ENCODE measurements at regions not wholly inside any gene's neighbourhood (a gene's known extent, or its start where the extent isn't known, plus 50 kb on each side); places are given as distances from the start of the nearest gene placed in this dataset.

GRCh38 chr2:217329023-217329431 lies 469.2 kb upstream of the TNP1 start:
- peaks cover 0 to 7% of the 10 kb centered on the region in 2 donors for H3K4me1 ChIP-seq

GRCh38 chr2:217328622-217328978 lies 468.7 kb upstream of the TNP1 start:
- H3K4me3 ChIP-seq, result no peak overlapping the region
- H3K27me3 ChIP-seq, result no peaks in the 10 kb centered on the region
- peaks cover 0 to 7% of the 10 kb centered on the region in 2 donors for H3K4me1 ChIP-seq
- no peaks in the 10 kb centered on the region for H3K36me3 ChIP-seq
- H3K27ac ChIP-seq, result no peak overlapping the region
- H3K9me3 ChIP-seq, result no peaks in the 10 kb centered on the region
- DNase-seq (ENCODE audit: low spot score in 2 of 2), result no peak
- TF ChIP-seq CTCF (IDR thresholded peaks at IDR 0.05) (no peak), POLR2A (IDR thresholded peaks at IDR 0.05) (no peak)
- intact Hi-C loops (cut with DNase I; ENCODE audit: low total_unique reads), result no loop called here

More at GRCh38 chr2:217329023-217329431, 469.2 kb upstream of the TNP1 start:
- Histone ChIP-seq H3K4me3 (no peak overlapping the region), H3K9me3 (no peaks in the 10 kb centered on the region), H3K27ac (no peak overlapping the region), H3K36me3 (no peaks in the 10 kb centered on the region), H3K27me3 (no peaks in the 10 kb centered on the region)
- intact Hi-C loops (cut with DNase I; ENCODE audit: low total_unique reads), result no loop called here
- DNase-seq (ENCODE audit: low spot score in 2 of 2), result no peak
- TF ChIP-seq POLR2A (IDR thresholded peaks at IDR 0.05) (no peak), CTCF (IDR thresholded peaks at IDR 0.05) (no peak), POLR2AphosphoS5 (IDR thresholded peaks at IDR 0.05) (no peak)

- Histone ChIP-seq H3K27ac (no peak overlapping the region), H3K9me3 (no peaks in the 10 kb centered on the region), H3K27me3 (no peaks in the 10 kb centered on the region), H3K4me1 (peaks cover 0 to 7% of the 10 kb centered on the region in 2 donors), H3K36me3 (no peaks in the 10 kb centered on the region), H3K4me3 (no peak overlapping the region)
- no peak for DNase-seq (ENCODE audit: low spot score in 2 of 2)
- no peak for TF ChIP-seq CTCF (IDR thresholded peaks at IDR 0.05)
- intact Hi-C loops (cut with DNase I; ENCODE audit: low total_unique reads), result no loop called here
These were observed 468.2 kb upstream of the TNP1 start for GRCh38 chr2:217327953-217328621.

GRCh38 chr2:217326238-217327022 lies 466.6 kb upstream of the TNP1 start:
- intact Hi-C loops (cut with DNase I; ENCODE audit: low total_unique reads), result no loop called here
- Histone ChIP-seq H3K27me3 (no peaks in the 10 kb centered on the region), H3K4me3 (no peak overlapping the region), H3K9me3 (no peaks in the 10 kb centered on the region), H3K27ac (peak overlapping the region; percentile 73 to 75), H3K36me3 (no peaks in the 10 kb centered on the region), H3K4me1 (peaks cover 0 to 7% of the 10 kb centered on the region in 2 donors)
- TF ChIP-seq POLR2AphosphoS5 (IDR thresholded peaks at IDR 0.05) (peak in 1 of 3 donors; percentile 36), CTCF (IDR thresholded peaks at IDR 0.05) (no peak)
- peak in 1 of 2 donors; percentile 45 for DNase-seq (ENCODE audit: low spot score in 2 of 2)

GRCh38 chr2:217325816-217326215 lies 466.0 kb upstream of the TNP1 start:
- Histone ChIP-seq H3K27ac (peak overlapping the region; percentile 73 to 75), H3K9me3 (no peaks in the 10 kb centered on the region), H3K4me3 (no peak overlapping the region), H3K36me3 (no peaks in the 10 kb centered on the region), H3K4me1 (peaks cover 0 to 3% of the 10 kb centered on the region in 2 donors), H3K27me3 (no peaks in the 10 kb centered on the region)
- no peak for TF ChIP-seq POLR2A (IDR thresholded peaks at IDR 0.05)
- no peak for TF ChIP-seq POLR2AphosphoS5 (IDR thresholded peaks at IDR 0.05)
- TF ChIP-seq CTCF (IDR thresholded peaks at IDR 0.05), result no peak
- no peak for DNase-seq (ENCODE audit: low spot score in 2 of 2)
- intact Hi-C loops (cut with DNase I; ENCODE audit: low total_unique reads), result no loop called here
